NCI-H2081 treated with DMSO at 0.1 percent for 48 hours (cell line): ENCODE measurements at regions not wholly inside any gene's neighbourhood (a gene's known extent, or its start where the extent isn't known, plus 50 kb on each side); places are given as distances from the start of the nearest gene placed in this dataset.
"Not testable (repeated sequence)": the region's sequence is repeated elsewhere in the genome, so short reads cannot be mapped to it uniquely, and the experiment has no call there.

ENCODE experiments used
- DNase-seq: peaks from one replicate; lab custom pipeline; 2025; lab: John Stamatoyannopoulos, UW

- DNase-seq: no peak
These were observed 568.9 kb upstream of the ANKRD30A start for GRCh38 chr10:36556468-36556867.

GRCh38 chr10:36555036-36555435, 570.4 kb upstream of the ANKRD30A start:
- DNase-seq: no peak

GRCh38 chr10:36547965-36548364, 577.4 kb upstream of the ANKRD30A start:
- no peak for DNase-seq

GRCh38 chr10:36542493-36542892, 582.9 kb upstream of the ANKRD30A start:
- no peak for DNase-seq

GRCh38 chr10:36540611-36541010, 584.8 kb upstream of the ANKRD30A start:
- no peak for DNase-seq

- no peak for DNase-seq
These were observed 586.3 kb upstream of the ANKRD30A start for GRCh38 chr10:36538953-36539586.

GRCh38 chr10:36534471-36535002, 590.9 kb upstream of the ANKRD30A start:
- DNase-seq: no peak

GRCh38 chr10:36533861-36534260, 591.5 kb upstream of the ANKRD30A start:
- no peak for DNase-seq

- DNase-seq: no peak
These were observed 592.1 kb upstream of the ANKRD30A start for GRCh38 chr10:36533316-36533715.

GRCh38 chr10:36531621-36532020, 593.8 kb upstream of the ANKRD30A start:
- no peak for DNase-seq

GRCh38 chr10:36526033-36526432, 599.4 kb upstream of the ANKRD30A start:
- no peak for DNase-seq

- DNase-seq: not testable (repeated sequence)
These were observed 601.3 kb upstream of the ANKRD30A start for GRCh38 chr10:36524126-36524525.

- no peak for DNase-seq
These were observed 605.5 kb upstream of the ANKRD30A start for GRCh38 chr10:36519909-36520308.

GRCh38 chr10:36516281-36516680, 609.1 kb upstream of the ANKRD30A start:
- no peak for DNase-seq

GRCh38 chr10:36515319-36515718, 610.1 kb upstream of the ANKRD30A start:
- DNase-seq: no peak

GRCh38 chr10:36507715-36508114, 617.7 kb upstream of the ANKRD30A start:
- DNase-seq: no peak

GRCh38 chr10:36506697-36507496, 618.5 kb upstream of the ANKRD30A start:
- no peak for DNase-seq

- no peak for DNase-seq
These were observed 619.1 kb upstream of the ANKRD30A start for GRCh38 chr10:36506261-36506660.

GRCh38 chr10:36504758-36505157, 620.6 kb upstream of the ANKRD30A start:
- no peak for DNase-seq

GRCh38 chr10:36500266-36500665, 625.1 kb upstream of the ANKRD30A start:
- no peak for DNase-seq

GRCh38 chr10:36499693-36500092, 625.7 kb upstream of the ANKRD30A start:
- DNase-seq: no peak

GRCh38 chr10:36496758-36497157, 628.6 kb upstream of the ANKRD30A start:
- no peak for DNase-seq

- no peak for DNase-seq
These were observed 631.0 kb upstream of the ANKRD30A start for GRCh38 chr10:36494371-36494770.
